H1 (cell line): ENCODE measurements at regions not wholly inside any gene's neighbourhood (a gene's known extent, or its start where the extent isn't known, plus 50 kb on each side); places are given as distances from the start of the nearest gene placed in this dataset.

Experiments
- CTCF ChIA-PET: fragments of 300-600 bp; sonication (Branson Sonifier 250); formaldehyde crosslinking; loops from one replicate; lab custom pipeline; 2021; ENCODE audit not compliant: partially characterized antibody; lab: Charles Lee
- POLR2A ChIA-PET: fragments of 300-600 bp; sonication (Branson Sonifier 250); formaldehyde crosslinking; loops from one replicate; lab custom pipeline; 2021; ENCODE audit warnings: inconsistent platforms; ENCODE audit not compliant: partially characterized antibody; lab: Charles Lee
- DNase-seq, 2 experiments: peaks; one replicate each; pipeline versions ENCODE4 v3.0.0 to v3.0.0-alpha.2; 2010 to 2022; ENCODE audit warnings: low spot score in 2 of 2, low read depth in 1 of 2, mixed read lengths in 1 of 2
- FAIRE-seq: peaks from 2 replicates; lab custom pipeline; 2011; peaks lifted over from hg19 to GRCh38; lab: Jason Lieb, UNC
- H2AFZ ChIP-seq: 2 replicates; pipeline ENCODE4 v1.8.1; 2012; ENCODE audit warnings: low read length, inconsistent platforms
- H2AK5ac ChIP-seq: 2 replicates; pipeline ENCODE4 v1.6.1; 2013; ENCODE audit warnings: low read depth, low read length
- H2BK120ac ChIP-seq: replicated peaks from 2 replicates; pipeline ENCODE3; 2013; ENCODE audit warnings: low read depth, low read length, inconsistent platforms
- H2BK12ac ChIP-seq: 2 replicates; pipeline ENCODE4 v1.6.1; 2013; ENCODE audit warnings: low read depth, low read length
- H2BK15ac ChIP-seq: 2 replicates; pipeline ENCODE4 v1.6.1; 2013; ENCODE audit warnings: low read length
- H2BK20ac ChIP-seq: 2 replicates; pipeline ENCODE4 v1.6.1; 2013; ENCODE audit warnings: low read length
- H2BK5ac ChIP-seq: 2 replicates; pipeline ENCODE4 v1.6.1; 2013; ENCODE audit warnings: low read depth, low read length
- H3K14ac ChIP-seq: 2 replicates; pipeline ENCODE4 v1.6.1; 2013; ENCODE audit warnings: inconsistent platforms; ENCODE audit not compliant: insufficient read length
- H3K18ac ChIP-seq: 2 replicates; pipeline ENCODE4 v1.6.1; 2013; ENCODE audit warnings: low read length; ENCODE audit errors: extremely low read depth
- H3K23ac ChIP-seq: 2 replicates; pipeline ENCODE4 v1.6.1; 2013; ENCODE audit warnings: inconsistent platforms; ENCODE audit not compliant: insufficient read length
- H3K23me2 ChIP-seq: 2 replicates; pipeline ENCODE4 v1.6.1; 2013; ENCODE audit warnings: low read depth, low read length
- H3K27ac ChIP-seq: 2 replicates; pipeline ENCODE4 v1.6.1; 2011; ENCODE audit warnings: low read depth, low read length, inconsistent platforms
- H3K27me3 ChIP-seq, 4 experiments: replicated peaks in 1 of 4; 1 replicate in 1 of 4; 2 replicates in 3 of 4; pipeline versions ENCODE4 v1.6.1 to v1.8.1; 2011 to 2013; ENCODE audit warnings: low read length in 3 of 4, mild to moderate bottlenecking in 3 of 4, inconsistent platforms in 2 of 4, mixed read lengths in 2 of 4, moderate library complexity in 1 of 4; ENCODE audit not compliant: control insufficient read depth in 3 of 4, insufficient read depth in 3 of 4; ENCODE audit errors: extremely low read depth in 1 of 4
- H3K36me3 ChIP-seq, 4 experiments: 2 replicates each; pipeline versions ENCODE4 v1.6.1 to v1.8.1; 2011 to 2013; ENCODE audit warnings: mild to moderate bottlenecking in 4 of 4, low read length in 3 of 4, moderate library complexity in 2 of 4, control low read depth in 1 of 4, inconsistent platforms in 1 of 4; ENCODE audit not compliant: insufficient read depth in 4 of 4, control insufficient read depth in 2 of 4
- H3K4ac ChIP-seq: replicated peaks from 2 replicates; pipeline ENCODE3; 2013; ENCODE audit warnings: low read length, low read depth, mixed read lengths, inconsistent platforms; ENCODE audit not compliant: insufficient read length
- H3K4me1 ChIP-seq, 4 experiments: replicated peaks in 1 of 4; 1 replicate in 1 of 4; 2 replicates in 3 of 4; pipeline versions ENCODE4 v1.6.1 to v1.8.1; 2011 to 2013; ENCODE audit warnings: low read length in 3 of 4, inconsistent platforms in 2 of 4, mixed read lengths in 1 of 4; ENCODE audit not compliant: insufficient read depth in 4 of 4, control insufficient read depth in 3 of 4
- H3K4me2 ChIP-seq, 2 experiments: 2 replicates each; pipeline versions ENCODE4 v1.6.1 to v1.8.1; 2011 to 2013; ENCODE audit warnings: low read depth in 2 of 2, low read length in 2 of 2, control low read depth in 1 of 2, inconsistent platforms in 1 of 2, mild to moderate bottlenecking in 1 of 2; ENCODE audit not compliant: insufficient read depth in 1 of 2
- H3K4me3 ChIP-seq, 4 experiments: fragments of 200-600, 300-600 bp in 1 of 4; sonication (generic), shearing (Covaris generic), sonication (Bioruptor Twin) in 1 of 4; 2 replicates each; pipeline versions ENCODE4 v1.5.1 to v1.8.1; 2011 to 2016; ENCODE audit warnings: low read length in 4 of 4, low read depth in 3 of 4, control low read depth in 2 of 4, inconsistent platforms in 2 of 4, mild to moderate bottlenecking in 2 of 4, mixed read lengths in 1 of 4, moderate library complexity in 1 of 4; ENCODE audit not compliant: insufficient read depth in 2 of 4; ENCODE audit errors: extremely low read depth in 1 of 4
- H3K56ac ChIP-seq: replicated peaks from 2 replicates; pipeline ENCODE3; 2013; ENCODE audit warnings: low read depth, mild to moderate bottlenecking, mixed read lengths, low read length, inconsistent platforms; ENCODE audit not compliant: insufficient read length
- H3K79me1 ChIP-seq: 2 replicates; pipeline ENCODE4 v1.6.1; 2013; ENCODE audit warnings: low read depth, low read length, control low read depth
- H3K79me2 ChIP-seq, 2 experiments: 2 replicates each; pipeline versions ENCODE4 v1.6.1 to v1.8.1; 2012 to 2013; ENCODE audit warnings: low read length in 2 of 2, mild to moderate bottlenecking in 2 of 2, inconsistent platforms in 1 of 2; ENCODE audit not compliant: insufficient read depth in 2 of 2, control insufficient read depth in 1 of 2
- H3K9ac ChIP-seq, 4 experiments: replicated peaks in 1 of 4; 1 replicate in 1 of 4; 2 replicates in 3 of 4; pipeline versions ENCODE4 v1.6.1 to v1.8.1; 2011 to 2013; ENCODE audit warnings: low read depth in 3 of 4, low read length in 3 of 4, control low read depth in 2 of 4, mild to moderate bottlenecking in 2 of 4, moderate library complexity in 2 of 4, inconsistent platforms in 1 of 4; ENCODE audit errors: extremely low read depth in 1 of 4
- H3K9me3 ChIP-seq, 2 experiments: 2 replicates each; pipeline versions ENCODE4 v1.6.1 to v1.8.1; 2012 to 2013; ENCODE audit warnings: mild to moderate bottlenecking in 2 of 2, moderate library complexity in 2 of 2, control low read depth in 1 of 2, inconsistent platforms in 1 of 2, low read depth in 1 of 2, low read length in 1 of 2, mixed read lengths in 1 of 2; ENCODE audit not compliant: insufficient read depth in 2 of 2
- H4K20me1 ChIP-seq, 2 experiments: replicated peaks in 1 of 2; 2 replicates each; pipeline versions ENCODE3 to v1.8.1; 2011 to 2013; ENCODE audit warnings: inconsistent platforms in 2 of 2, low read length in 2 of 2, mild to moderate bottlenecking in 1 of 2; ENCODE audit not compliant: insufficient read depth in 2 of 2, control insufficient read depth in 1 of 2
- H4K5ac ChIP-seq: 2 replicates; pipeline ENCODE4 v1.6.1; 2013; ENCODE audit warnings: low read length, low read depth, mixed read lengths, inconsistent platforms; ENCODE audit not compliant: insufficient read length
- H4K8ac ChIP-seq: 2 replicates; pipeline ENCODE4 v1.8.0; 2013; ENCODE audit warnings: mild to moderate bottlenecking, moderate library complexity, low read length, inconsistent platforms; ENCODE audit not compliant: insufficient read depth; ENCODE audit errors: extremely low read depth
- H4K91ac ChIP-seq: replicated peaks from 2 replicates; pipeline ENCODE3; 2013; ENCODE audit warnings: low read length, mixed read lengths, inconsistent platforms; ENCODE audit not compliant: insufficient read length
- ATF2 ChIP-seq: IDR thresholded peaks from 2 replicates; pipeline ENCODE4 v1.6.1; 2012; ENCODE audit warnings: low read length, inconsistent platforms
- BRCA1 ChIP-seq: IDR thresholded peaks from 2 replicates; pipeline ENCODE4 v1.6.1; 2012; ENCODE audit warnings: low read depth, low read length, improper control_type of control experiment
- CBX8 ChIP-seq: fragments of 300-800, 300-1000 bp; sonication (generic); IDR thresholded peaks from 2 replicates; pipeline ENCODE4 v1.7.1; 2016; ENCODE audit warnings: low read depth, low read length, borderline replicate concordance
- GABPA ChIP-seq: IDR thresholded peaks from 2 replicates; pipeline ENCODE4 v1.6.1; 2011; ENCODE audit warnings: mild to moderate bottlenecking, low read length, moderate library complexity, borderline replicate concordance; ENCODE audit not compliant: insufficient read depth
- POLR2A ChIP-seq, 2 experiments: IDR thresholded peaks; 1 replicate in 1 of 2; 2 replicates in 1 of 2; pipeline ENCODE4 v1.6.1; 2011; ENCODE audit warnings: low read depth in 2 of 2, low read length in 2 of 2, mild to moderate bottlenecking in 2 of 2; ENCODE audit errors: control extremely low read depth in 1 of 2
- RBBP5 ChIP-seq: IDR thresholded peaks from 2 replicates; pipeline ENCODE4 v1.7.1; 2012; ENCODE audit warnings: low read depth, mild to moderate bottlenecking, inconsistent platforms, low read length, moderate library complexity, borderline replicate concordance
- SAP30 ChIP-seq: fragments of 300-600 bp; sonication (generic); IDR thresholded peaks from 2 replicates; pipeline ENCODE4 v1.7.1; 2012; ENCODE audit warnings: low read length, moderate library complexity, mild to moderate bottlenecking, inconsistent platforms; ENCODE audit not compliant: insufficient read depth, insufficient replicate concordance
- TCF12 ChIP-seq: IDR thresholded peaks from 2 replicates; pipeline ENCODE4 v1.6.1; 2011; ENCODE audit warnings: low read depth, mild to moderate bottlenecking, low read length
- WGBS, 2 experiments: shearing (Covaris generic) in 1 of 2; methylation state at CpG; one replicate each; pipeline versions ENCODE4 v1.1.6 to v1.1.7; 2013 to 2015; ENCODE audit warnings: low lambda C conversion rate in 2 of 2, mixed read lengths in 2 of 2, inconsistent platforms in 1 of 2, low coverage in 1 of 2, missing lambda C conversion rate in 1 of 2; ENCODE audit not compliant: insufficient replicate concordance in 2 of 2, insufficient coverage in 1 of 2, insufficient read length in 1 of 2; ENCODE audit errors: extremely low coverage in 1 of 2, missing lambda C conversion rate in 1 of 2; 5-methylcytosine and 5-hydroxymethylcytosine counted together

GRCh38 chr16:58904291-58904690 is 170.2 kb upstream of the GOT2 start:
- Histone ChIP-seq H4K91ac (no peak overlapping the region), H3K4me3 (no peak overlapping the region), H3K18ac (no peak overlapping the region), H3K4me2 (no peak overlapping the region), H3K23ac (no peak overlapping the region), H2BK15ac (no peak overlapping the region), H3K56ac (no peak overlapping the region), H3K79me2 (no peaks in the 10 kb centered on the region), H2AFZ (no peak overlapping the region), H3K79me1 (no peaks in the 10 kb centered on the region), H4K5ac (no peak overlapping the region), H3K36me3 (no peaks in the 10 kb centered on the region), H2AK5ac (no peak overlapping the region), H3K4me1 (no peaks in the 10 kb centered on the region), H2BK12ac (no peak overlapping the region), H2BK5ac (no peak overlapping the region), H4K8ac (no peak overlapping the region), H4K20me1 (no peaks in the 10 kb centered on the region), H3K27ac (no peak overlapping the region), H3K4ac (no peak overlapping the region), H3K9ac (no peak overlapping the region), H2BK120ac (no peak overlapping the region), H3K9me3 (no peaks in the 10 kb centered on the region), H3K27me3 (no peaks in the 10 kb centered on the region), H2BK20ac (no peak overlapping the region), H3K14ac (no peak overlapping the region), H3K23me2 (no peaks in the 10 kb centered on the region; the same call in 1 of the 2 replicates)
- FAIRE-seq (no peak), DNase-seq (no peak)
- WGBS, 2 experiments, result 88% methylated on average over 4 of the region's 4 CpGs; no CpG with 5 or more reads in 1 of the 2 experiments
- ChIA-PET POLR2A (no interaction called here), CTCF (no interaction called here)
- TF ChIP-seq CBX8 (no peak), POLR2A (IDR thresholded peaks at IDR 0.05; ENCODE audit: control extremely low read depth in 1 of 2, low read depth in 2 of 2, low read length in 2 of 2) (no peak), RBBP5 (no peak), SAP30 (no peak), BRCA1 (no peak), TCF12 (no peak), GABPA (no peak), ATF2 (no peak)
